C4-2B (cell line): ENCODE measurements at regions not wholly inside any gene's neighbourhood (a gene's known extent, or its start where the extent isn't known, plus 50 kb on each side); places are given as distances from the start of the nearest gene placed in this dataset.

Source experiments
- CTCF ChIP-seq: fragments of 450-650 bp; conservative IDR thresholded peaks from 2 replicates; pipeline ENCODE4 v1.5.1; 2017; ENCODE audit warnings: mild to moderate bottlenecking
- ZFX ChIP-seq: fragments of 450-650 bp; IDR thresholded peaks from 2 replicates; pipeline ENCODE4 v1.6.1; 2017

GRCh38 chr3:158920371-158920770 is 118.5 kb downstream of the MFSD1 start:
- TF ChIP-seq CTCF, result no peak
- no peak for TF ChIP-seq ZFX
